EH (cell line): ENCODE measurements at regions not wholly inside any gene's neighbourhood (a gene's known extent, or its start where the extent isn't known, plus 50 kb on each side); places are given as distances from the start of the nearest gene placed in this dataset.
A peak's percentile ranks its signal among the peaks of the same experiment; 100 is the strongest.

Experiments used
- DNase-seq: peaks from one replicate; pipeline ENCODE4 v3.0.0-alpha.2; 2015; ENCODE audit warnings: low read depth

DNA sequence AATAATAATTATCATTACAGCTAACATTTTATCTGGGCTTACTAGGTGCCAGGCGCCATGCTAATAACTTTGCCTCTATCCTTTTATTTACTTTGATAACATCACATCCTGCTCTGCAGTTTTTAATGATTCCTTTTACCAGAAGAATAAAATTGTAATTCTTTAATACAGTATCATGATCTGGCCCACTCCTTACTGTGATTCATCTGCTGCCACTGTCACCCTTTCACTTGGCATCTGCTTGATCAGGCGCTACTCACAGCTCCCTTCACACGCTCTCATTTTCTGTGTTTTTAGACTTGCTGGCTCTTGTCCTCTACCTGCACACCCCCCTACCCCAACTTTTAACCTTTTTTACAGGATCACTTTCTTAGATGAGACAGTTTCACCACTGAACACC, 167.5 kb downstream of the NTMT2 start:
- DNase-seq: peak; percentile 34

DNA sequence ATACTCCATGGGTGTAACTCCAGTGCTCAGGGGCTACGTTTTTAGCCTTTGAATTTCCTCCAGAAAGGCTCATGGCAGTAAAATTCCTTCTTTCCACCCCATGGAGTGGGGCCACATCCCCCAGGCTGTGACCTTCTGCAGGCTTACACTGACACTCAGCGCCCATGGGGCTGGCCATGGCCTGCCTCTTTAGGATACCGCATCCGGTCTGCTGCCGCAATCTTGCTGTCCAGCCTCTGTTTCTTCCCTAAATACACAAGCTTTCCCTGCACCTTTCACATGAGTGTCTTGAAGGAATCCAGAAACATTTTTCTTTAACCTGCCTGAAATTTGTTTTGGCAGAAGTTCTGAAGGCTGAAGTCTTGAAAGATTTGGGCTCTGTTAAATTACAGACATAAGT, 170.5 kb downstream of the NTMT2 start:
- no peak for DNase-seq

- peak; percentile 20 for DNase-seq
Measured at GRCh38 chr1:170318141-170318540, 172.4 kb downstream of the NTMT2 start.

DNA sequence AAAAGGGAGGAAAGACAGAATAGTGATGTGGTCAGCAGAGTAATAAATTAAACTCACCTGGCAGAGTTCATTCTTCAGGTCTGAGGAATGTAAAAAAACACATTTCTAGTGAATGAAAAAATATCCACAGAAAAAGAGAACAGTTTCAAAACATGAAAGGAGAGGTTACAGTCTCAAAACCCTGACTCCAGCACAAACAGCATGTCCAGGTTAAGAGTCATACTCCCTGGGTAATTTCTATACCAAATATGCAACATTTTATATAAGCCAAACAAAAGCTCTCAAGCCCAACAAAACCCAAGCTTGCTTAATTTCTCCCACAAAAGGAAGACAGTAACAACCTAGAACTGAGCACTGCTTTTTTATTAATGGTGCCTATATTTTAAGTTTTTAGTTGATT, 173.0 kb downstream of the NTMT2 start:
- DNase-seq: peak; percentile 23

DNA sequence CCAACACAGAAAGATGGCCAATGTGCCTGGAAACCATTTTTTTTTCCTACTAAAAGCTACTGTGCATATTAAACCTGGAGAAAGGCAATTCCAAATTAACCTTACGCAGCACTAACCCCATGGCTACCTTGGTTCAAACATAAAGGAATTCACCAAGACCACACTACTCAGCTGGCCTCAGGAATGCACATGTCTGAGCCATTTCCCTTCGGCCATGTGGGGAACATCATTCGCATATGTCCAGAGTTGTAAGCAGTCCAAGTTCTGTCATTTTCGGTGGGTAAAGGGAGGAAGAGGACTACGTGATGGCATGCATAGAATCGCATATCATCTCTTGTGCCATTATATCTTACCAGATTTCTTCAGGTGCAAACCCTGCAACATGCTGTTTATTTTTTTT, 175.4 kb downstream of the NTMT2 start:
- peak; percentile 73 for DNase-seq

- DNase-seq: no peak
Measured at GRCh38 chr1:170326186-170326585, 180.4 kb downstream of the NTMT2 start.

- no peak for DNase-seq
Measured at GRCh38 chr1:170332801-170333200, 187.0 kb downstream of the NTMT2 start.

DNA sequence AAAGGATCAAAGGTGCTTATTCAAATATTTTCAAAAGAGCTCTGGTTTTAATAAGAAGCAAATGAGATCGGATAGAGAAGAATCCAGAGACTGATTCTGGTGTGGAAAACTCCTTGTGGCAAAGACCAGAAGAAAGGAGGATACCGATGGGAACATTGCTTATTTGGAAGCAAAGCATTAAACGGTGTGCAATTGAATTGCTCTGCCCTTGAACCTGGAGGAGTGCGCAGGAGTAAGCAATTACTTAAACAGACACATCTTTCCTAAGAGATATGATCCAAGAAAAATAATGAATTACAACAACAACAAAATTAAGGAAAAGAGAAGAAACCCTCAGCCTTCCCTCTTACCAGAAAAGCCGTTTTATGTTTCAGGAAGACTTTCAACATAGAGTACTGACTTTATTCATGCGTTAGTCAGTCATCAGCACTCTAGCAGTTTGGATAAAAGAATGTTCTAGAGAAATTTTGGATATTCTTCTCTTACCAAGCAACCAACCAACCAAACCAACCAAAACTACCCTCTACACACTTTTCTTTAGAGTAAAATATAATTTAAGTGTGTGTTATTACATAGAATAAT, 191.7 kb downstream of the NTMT2 start:
- no peak for DNase-seq

DNA sequence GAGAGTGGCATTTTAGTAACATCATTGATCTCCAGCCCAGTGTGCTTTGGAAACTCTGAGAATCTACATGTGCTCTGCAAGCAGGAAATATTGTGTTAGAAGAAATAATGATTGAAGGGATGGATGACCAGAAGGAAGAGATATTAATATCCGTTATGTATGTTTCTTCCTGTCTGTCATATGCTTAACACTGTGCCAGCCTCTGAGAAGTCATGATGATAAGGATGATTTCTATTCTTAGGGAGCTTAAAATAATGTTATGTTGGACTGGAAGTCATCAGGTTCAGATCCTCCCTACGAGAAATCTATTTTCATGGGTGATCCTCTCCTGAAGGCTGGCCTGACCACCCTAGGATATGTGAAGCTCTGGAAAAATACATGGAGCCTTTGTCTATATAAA, 192.4 kb upstream of the GORAB start:
- DNase-seq: no peak

DNA sequence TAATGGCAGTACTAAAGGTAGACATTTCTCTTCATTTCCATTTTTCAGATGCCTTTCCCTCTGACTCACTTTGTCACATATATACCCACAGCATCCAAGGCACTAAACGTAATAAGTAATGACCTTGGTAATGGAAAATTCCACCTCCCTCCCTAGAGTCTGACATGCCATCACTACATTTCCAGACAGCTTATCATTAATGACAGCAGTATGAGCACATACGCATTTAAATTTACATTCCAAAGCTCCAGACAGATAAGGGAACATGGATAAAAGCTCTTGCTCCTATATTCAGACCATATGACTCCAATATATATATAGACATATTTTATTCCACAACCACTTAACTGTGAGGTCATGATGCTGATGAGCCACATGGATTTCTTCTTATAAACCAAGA, 191.7 kb upstream of the GORAB start:
- peak; percentile 38 for DNase-seq

- DNase-seq: peak; percentile 61
Measured at GRCh38 chr1:170351366-170351946, 180.5 kb upstream of the GORAB start.

DNA sequence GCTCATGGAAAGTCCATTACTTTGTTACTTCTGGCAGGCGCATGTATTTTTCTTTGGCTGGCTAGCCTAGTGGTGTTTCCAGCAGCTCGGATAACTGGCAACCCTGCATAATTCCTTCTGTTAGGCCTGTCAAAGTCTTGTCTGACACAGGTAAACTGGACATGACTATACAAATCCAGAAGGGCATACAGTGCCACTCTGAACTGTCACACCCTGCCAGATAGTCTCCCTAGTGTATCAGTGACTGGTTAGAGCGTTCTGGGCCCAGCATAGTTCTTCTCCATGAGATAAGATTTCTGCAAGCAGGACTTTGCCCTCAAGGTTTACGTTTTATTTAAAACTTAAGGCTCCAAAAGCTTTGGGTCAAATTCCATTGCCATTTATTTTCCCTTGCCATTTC, 177.7 kb upstream of the GORAB start:
- DNase-seq: no peak

- no peak for DNase-seq
Measured at GRCh38 chr1:170354690-170355089, 177.3 kb upstream of the GORAB start.

- no peak for DNase-seq
Measured at GRCh38 chr1:170355267-170355801, 176.6 kb upstream of the GORAB start.

DNA sequence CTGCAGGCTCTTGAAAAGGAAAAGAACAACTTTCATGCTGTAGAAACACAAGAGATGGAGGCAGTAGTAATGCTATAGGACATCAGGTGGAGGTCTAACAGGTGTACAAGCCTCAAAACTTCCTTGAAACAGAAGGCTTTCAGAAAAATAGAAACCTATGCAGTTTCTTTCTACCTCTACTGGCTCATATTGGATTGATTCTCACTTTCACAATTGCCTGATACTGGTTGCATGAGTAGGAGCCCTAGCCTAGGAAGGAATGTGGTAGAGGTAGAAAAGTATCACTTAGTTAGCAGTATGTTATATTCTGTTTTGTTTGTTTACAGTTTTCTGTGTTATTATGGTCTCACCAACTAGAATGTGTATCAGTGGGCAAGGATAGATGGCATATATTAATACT, 175.4 kb upstream of the GORAB start:
- no peak for DNase-seq

DNA sequence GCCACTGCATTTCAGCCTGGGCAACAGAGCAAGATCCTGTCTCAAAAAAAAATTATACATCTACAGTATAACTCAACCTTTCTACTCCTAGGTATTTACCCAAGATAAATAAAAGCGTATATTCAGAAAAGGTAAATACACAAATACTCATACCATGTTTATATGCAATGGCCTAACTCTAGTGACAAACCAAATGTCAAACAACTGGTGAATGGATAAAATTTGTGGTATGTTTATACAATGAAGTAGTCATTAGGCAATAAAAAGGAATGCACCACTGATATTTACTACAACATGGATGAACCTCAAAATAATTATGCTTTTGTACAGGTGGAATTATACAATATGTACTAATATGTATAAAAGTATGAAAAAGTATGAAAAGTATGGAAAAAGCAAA, 174.2 kb upstream of the GORAB start:
- DNase-seq: no peak

DNA sequence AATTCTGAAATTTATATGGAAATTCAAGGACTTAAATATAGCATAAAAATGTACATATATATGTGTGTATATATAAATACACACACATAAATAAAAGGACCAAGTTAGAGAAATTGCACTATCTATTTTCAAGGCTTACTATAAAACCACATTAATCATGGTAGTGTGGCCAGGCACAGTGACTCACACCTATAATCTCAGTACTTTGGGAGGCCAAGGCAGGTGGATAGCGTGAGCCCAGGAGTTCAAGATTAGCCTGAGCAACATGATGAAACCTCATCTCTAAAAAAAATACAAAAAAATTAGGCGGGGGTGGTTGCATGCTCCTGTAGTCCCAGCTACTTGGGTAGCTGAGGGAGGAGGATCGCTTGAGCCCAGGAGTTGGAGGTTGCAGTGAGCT, 171.4 kb upstream of the GORAB start:
- DNase-seq: no peak

DNA sequence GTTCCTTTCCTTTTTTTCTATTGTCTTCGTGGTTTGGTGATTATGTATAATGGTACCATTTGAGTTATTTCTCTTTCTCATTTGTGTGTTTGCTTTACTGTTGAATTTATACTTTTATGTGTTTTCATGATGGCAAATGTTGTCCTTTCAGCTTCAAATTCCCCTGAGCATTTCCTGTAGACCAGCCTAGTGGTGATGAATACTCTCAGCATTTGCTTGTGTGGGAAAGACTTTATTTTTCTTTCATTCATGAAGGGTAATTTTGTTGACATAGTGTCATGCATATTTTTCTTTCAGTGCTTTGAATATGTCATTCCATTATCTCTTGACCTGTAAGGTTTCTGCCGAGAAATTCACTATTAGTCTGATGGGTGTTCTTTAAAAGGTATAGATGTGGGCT, 166.6 kb upstream of the GORAB start:
- DNase-seq: peak; percentile 51

- DNase-seq: no peak
Measured at GRCh38 chr1:170366980-170367379, 165.0 kb upstream of the GORAB start.

- no peak for DNase-seq
Measured at GRCh38 chr1:170367615-170368014, 164.4 kb upstream of the GORAB start.

GRCh38 chr1:170369000-170369399, 163.0 kb upstream of the GORAB start:
- no peak for DNase-seq

DNA sequence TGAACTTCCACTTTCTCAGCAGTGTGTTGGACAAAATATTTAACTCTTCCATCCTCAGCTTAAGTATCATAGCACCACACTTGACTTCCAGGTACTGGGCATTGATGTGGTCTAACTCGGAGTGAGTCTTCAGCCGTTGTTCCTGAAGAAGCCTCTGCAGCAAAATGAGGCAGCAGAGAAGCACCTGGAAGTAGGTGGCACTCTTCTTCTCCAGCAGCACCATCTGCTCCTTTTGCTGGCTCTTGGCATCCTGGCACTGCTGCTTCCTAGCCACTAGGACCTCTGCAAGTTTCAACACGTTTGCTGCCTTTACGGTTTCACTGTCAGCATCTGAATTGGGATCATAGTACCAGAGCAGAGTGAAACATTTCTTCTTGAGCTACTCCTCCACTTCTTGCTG, 162.5 kb upstream of the GORAB start:
- no peak for DNase-seq

- no peak for DNase-seq
Measured at GRCh38 chr1:170370087-170370486, 161.9 kb upstream of the GORAB start.

DNA sequence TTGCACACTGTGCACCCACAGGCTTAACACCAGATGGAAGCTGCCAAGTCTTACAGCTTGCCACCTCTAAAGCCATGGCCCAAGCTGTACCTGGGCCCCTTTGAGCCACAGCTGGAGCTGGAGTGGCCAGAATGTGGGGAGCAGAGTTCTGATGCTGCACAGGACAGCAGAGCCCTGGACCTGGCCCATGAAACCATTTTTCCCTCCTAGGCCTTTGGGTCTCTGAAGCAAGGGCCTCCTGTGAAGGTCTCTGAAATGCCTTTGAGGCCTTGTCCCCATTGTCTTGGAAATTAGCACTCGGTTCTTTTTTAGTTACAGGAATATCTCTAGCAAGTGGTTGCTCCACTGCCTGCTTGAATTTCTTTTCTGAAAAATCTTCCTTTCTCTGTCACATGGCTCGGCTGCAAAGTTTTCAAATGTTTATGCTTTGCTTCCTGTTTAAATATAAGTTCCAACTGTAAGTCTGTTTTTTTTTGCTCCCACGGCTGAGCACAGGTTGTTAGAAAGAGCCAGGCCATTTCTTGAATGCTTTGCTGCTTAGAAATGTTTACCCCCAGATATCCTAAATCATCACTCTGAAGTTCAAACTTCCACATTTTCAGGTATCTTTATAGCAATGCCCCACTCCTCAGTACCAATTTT, 156.8 kb upstream of the GORAB start:
- DNase-seq: no peak
